ENCODE measurements at regions not wholly inside any gene's neighbourhood (a gene's known extent, or its start where the extent isn't known, plus 50 kb on each side); places are given as distances from the start of the nearest gene placed in this dataset.
"Not testable (repeated sequence)": the region's sequence is repeated elsewhere in the genome, so short reads cannot be mapped to it uniquely, and the experiment has no call there.

GRCh38 chr10:15428681-15429080 lies 57.6 kb upstream of the FAM171A1 start:
- intact Hi-C loops (cut with DNase I) = no loop called here
- no peak for DNase-seq
- no peaks in the 10 kb centered on the region for H3K27me3 ChIP-seq

GRCh38 chr10:15427843-15428414 lies 56.8 kb upstream of the FAM171A1 start:
- DNase-seq = no peak
- ATAC-seq = peak; percentile 37
- Histone ChIP-seq H3K4me1 (no peaks in the 10 kb centered on the region), H3K27ac (no peak overlapping the region), H3K9me3 (no peaks in the 10 kb centered on the region), H3K27me3 (no peaks in the 10 kb centered on the region), H3K4me3 (no peak overlapping the region), H3K36me3 (no peaks in the 10 kb centered on the region)
- peak; percentile 59 for TF ChIP-seq CTCF (IDR thresholded peaks at IDR 0.05)
- intact Hi-C loops (cut with DNase I) = no loop called here

More at GRCh38 chr10:15428681-15429080, 57.6 kb upstream of the FAM171A1 start:
- no peak for TF ChIP-seq CTCF (IDR thresholded peaks at IDR 0.05)
- no peak overlapping the region for H3K27ac ChIP-seq
- H3K36me3 ChIP-seq = no peaks in the 10 kb centered on the region
- no peak overlapping the region for H3K4me3 ChIP-seq
- H3K9me3 ChIP-seq = no peaks in the 10 kb centered on the region
- ATAC-seq = no peak
- no peaks in the 10 kb centered on the region for H3K4me1 ChIP-seq

GRCh38 chr10:15426558-15426957 lies 55.5 kb upstream of the FAM171A1 start:
- Histone ChIP-seq H3K27ac (no peak overlapping the region), H3K4me3 (no peak overlapping the region), H3K27me3 (no peaks in the 10 kb centered on the region), H3K36me3 (no peaks in the 10 kb centered on the region), H3K4me1 (no peaks in the 10 kb centered on the region), H3K9me3 (no peaks in the 10 kb centered on the region)
- intact Hi-C loops (cut with DNase I) = no loop called here
- ATAC-seq (no peak), DNase-seq (no peak)
- no peak for TF ChIP-seq CTCF (IDR thresholded peaks at IDR 0.05)

- no peak overlapping the region for H3K27ac ChIP-seq
- no peak for TF ChIP-seq CTCF (IDR thresholded peaks at IDR 0.05)
- no peaks in the 10 kb centered on the region for H3K36me3 ChIP-seq
- H3K4me3 ChIP-seq = no peak overlapping the region
- ATAC-seq = no peak
- intact Hi-C loops (cut with DNase I) = no loop called here
- no peaks in the 10 kb centered on the region for H3K9me3 ChIP-seq
- H3K4me1 ChIP-seq = no peaks in the 10 kb centered on the region
- DNase-seq = no peak
- H3K27me3 ChIP-seq = no peaks in the 10 kb centered on the region
These were observed 55.0 kb upstream of the FAM171A1 start for GRCh38 chr10:15426115-15426514.

GRCh38 chr10:15421875-15422274 lies 50.8 kb upstream of the FAM171A1 start:
- H3K4me1 ChIP-seq; intact Hi-C loops (cut with DNase I): not testable (repeated sequence)

More at GRCh38 chr10:15421875-15422274, 50.8 kb upstream of the FAM171A1 start:
- ATAC-seq, DNase-seq, H3K36me3 ChIP-seq, H3K27ac ChIP-seq, H3K9me3 ChIP-seq, H3K27me3 ChIP-seq, H3K4me3 ChIP-seq: not testable (repeated sequence)

Measured in upper lobe of right lung (tissue), 1 donor.